H1 (cell line): ENCODE measurements at regions not wholly inside any gene's neighbourhood (a gene's known extent, or its start where the extent isn't known, plus 50 kb on each side); places are given as distances from the start of the nearest gene placed in this dataset.

Source experiments
- EP300 ChIP-seq, 2 experiments: IDR thresholded peaks; 1 replicate in 1 of 2; 2 replicates in 1 of 2; pipeline ENCODE4 v1.6.1; 2011 to 2012; ENCODE audit warnings: low read depth in 2 of 2, low read length in 2 of 2, mild to moderate bottlenecking in 2 of 2, borderline replicate concordance in 1 of 2, inconsistent platforms in 1 of 2, moderate library complexity in 1 of 2
- TF ChIP-seq, protein P1 (sequence below): IDR thresholded peaks from 2 replicates; pipeline ENCODE4 v1.6.1; 2012; ENCODE audit warnings: inconsistent platforms

DNA sequence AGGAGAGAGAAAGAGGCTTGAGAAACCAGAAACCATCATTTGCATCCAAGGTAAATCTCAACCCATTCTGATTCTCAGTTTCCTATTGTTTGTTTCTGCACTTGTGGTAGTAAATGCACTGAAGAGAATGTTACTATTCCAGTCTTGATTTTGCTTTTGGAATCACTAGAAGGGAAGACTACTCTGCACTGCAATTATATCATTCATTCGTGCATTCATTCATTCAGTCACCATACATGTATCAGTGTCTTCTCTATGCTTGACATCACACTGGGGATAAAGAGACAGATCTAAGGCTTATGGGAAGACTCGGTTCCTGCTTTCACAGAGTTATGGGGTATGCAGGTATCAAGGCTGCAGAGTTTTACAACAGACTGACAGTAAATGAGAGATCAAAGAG lies 90.3 kb upstream of the EGLN3 start (continued):
- TF ChIP-seq, protein P1, sequence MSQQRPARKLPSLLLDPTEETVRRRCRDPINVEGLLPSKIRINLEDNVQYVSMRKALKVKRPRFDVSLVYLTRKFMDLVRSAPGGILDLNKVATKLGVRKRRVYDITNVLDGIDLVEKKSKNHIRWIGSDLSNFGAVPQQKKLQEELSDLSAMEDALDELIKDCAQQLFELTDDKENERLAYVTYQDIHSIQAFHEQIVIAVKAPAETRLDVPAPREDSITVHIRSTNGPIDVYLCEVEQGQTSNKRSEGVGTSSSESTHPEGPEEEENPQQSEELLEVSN = no peak
- TF ChIP-seq EP300 (IDR thresholded peaks at IDR 0.05; ENCODE audit: borderline replicate concordance in 1 of 2, low read depth in 2 of 2, low read length in 2 of 2) = no peak
